ENCODE measurements at regions not wholly inside any gene's neighbourhood (a gene's known extent, or its start where the extent isn't known, plus 50 kb on each side); places are given as distances from the start of the nearest gene placed in this dataset.

DNA sequence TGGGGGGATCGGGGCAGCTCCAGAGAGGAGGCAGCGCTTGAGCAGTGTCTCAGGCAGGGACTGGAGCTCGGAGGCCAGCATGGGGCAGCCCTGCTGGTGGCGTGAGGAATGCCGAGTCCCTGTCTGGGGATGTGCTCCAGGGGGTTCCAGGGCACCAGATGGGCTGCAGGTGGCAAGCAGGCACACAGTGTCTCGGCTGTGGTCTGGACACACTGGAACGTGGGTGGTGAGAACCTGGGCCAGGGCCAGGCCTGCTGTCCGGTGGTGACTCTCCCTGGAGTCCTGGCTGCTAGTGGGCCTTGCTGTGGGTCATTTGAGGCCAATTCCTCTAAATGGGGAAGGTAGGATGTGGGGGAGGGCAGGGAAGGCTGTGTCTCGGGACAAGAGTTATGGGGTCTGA, 199.4 kb upstream of the RTL1 start:
- TF ChIP-seq, protein P1, sequence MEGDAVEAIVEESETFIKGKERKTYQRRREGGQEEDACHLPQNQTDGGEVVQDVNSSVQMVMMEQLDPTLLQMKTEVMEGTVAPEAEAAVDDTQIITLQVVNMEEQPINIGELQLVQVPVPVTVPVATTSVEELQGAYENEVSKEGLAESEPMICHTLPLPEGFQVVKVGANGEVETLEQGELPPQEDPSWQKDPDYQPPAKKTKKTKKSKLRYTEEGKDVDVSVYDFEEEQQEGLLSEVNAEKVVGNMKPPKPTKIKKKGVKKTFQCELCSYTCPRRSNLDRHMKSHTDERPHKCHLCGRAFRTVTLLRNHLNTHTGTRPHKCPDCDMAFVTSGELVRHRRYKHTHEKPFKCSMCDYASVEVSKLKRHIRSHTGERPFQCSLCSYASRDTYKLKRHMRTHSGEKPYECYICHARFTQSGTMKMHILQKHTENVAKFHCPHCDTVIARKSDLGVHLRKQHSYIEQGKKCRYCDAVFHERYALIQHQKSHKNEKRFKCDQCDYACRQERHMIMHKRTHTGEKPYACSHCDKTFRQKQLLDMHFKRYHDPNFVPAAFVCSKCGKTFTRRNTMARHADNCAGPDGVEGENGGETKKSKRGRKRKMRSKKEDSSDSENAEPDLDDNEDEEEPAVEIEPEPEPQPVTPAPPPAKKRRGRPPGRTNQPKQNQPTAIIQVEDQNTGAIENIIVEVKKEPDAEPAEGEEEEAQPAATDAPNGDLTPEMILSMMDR (IDR thresholded peaks at IDR 0.05), result no peak
- no peak for TF ChIP-seq POLR2A (IDR thresholded peaks at IDR 0.05)

Data from suprapubic skin (tissue), 3 donors.